ENCODE measurements at regions not wholly inside any gene's neighbourhood (a gene's known extent, or its start where the extent isn't known, plus 50 kb on each side); places are given as distances from the start of the nearest gene placed in this dataset.

- Histone ChIP-seq H3K9ac (ENCODE audit: low read depth in 1 of 2, low read length in 2 of 2) (no peak overlapping the region), H3K27me3 (ENCODE audit: control insufficient read depth in 4 of 4, insufficient read depth in 4 of 4, low read length in 3 of 4) (no peaks in the 10 kb centered on the region), H3K9me3 (ENCODE audit: control insufficient read depth in 4 of 4, low read length in 3 of 4) (no peaks in the 10 kb centered on the region), H3K27ac (ENCODE audit: low read depth in 1 of 2, low read length in 2 of 2) (no peak overlapping the region), H3K4me1 (ENCODE audit: control insufficient read depth in 4 of 4, insufficient read depth in 4 of 4, low read length in 3 of 4) (no peaks in the 10 kb centered on the region), H3K36me3 (ENCODE audit: control insufficient read depth in 4 of 4, insufficient read depth in 3 of 4, low read depth in 1 of 4, low read length in 3 of 4) (no peaks in the 10 kb centered on the region), H3K4me3 (ENCODE audit: low read depth in 1 of 3, low read length in 3 of 3) (no peak overlapping the region)
- no peak for DNase-seq (ENCODE audit: low spot score)
- WGBS = 80% methylated on average over 7 of the region's 7 CpGs
- TF ChIP-seq YY1 (IDR thresholded peaks at IDR 0.05) = no peak
These were observed 77.3 kb downstream of the NFKBIZ start for GRCh38 chr3:101926594-101927105.

- H3K4me1 ChIP-seq (ENCODE audit: control insufficient read depth in 4 of 4, insufficient read depth in 4 of 4, low read length in 3 of 4) = no peaks in the 10 kb centered on the region
- H3K4me3 ChIP-seq (ENCODE audit: low read depth in 1 of 3, low read length in 3 of 3) = no peak overlapping the region
- H3K27ac ChIP-seq (ENCODE audit: low read depth in 1 of 2, low read length in 2 of 2) = no peak overlapping the region
- no peak overlapping the region for H3K9ac ChIP-seq (ENCODE audit: low read depth in 1 of 2, low read length in 2 of 2)
- 99% methylated on average over 1 of the region's 1 CpG for WGBS
- TF ChIP-seq RAD21 (IDR thresholded peaks at IDR 0.05) (no peak), HNF4A (conservative IDR thresholded peaks at IDR 0.05) (no peak), ZBTB33 (IDR thresholded peaks at IDR 0.05) (no peak), ATF3 (IDR thresholded peaks at IDR 0.05) (no peak), REST (IDR thresholded peaks at IDR 0.05) (no peak), GABPA (IDR thresholded peaks at IDR 0.05 in 1 of 2, conservative IDR thresholded peaks at IDR 0.05 in 1 of 2) (no peak)
- DNase-seq (ENCODE audit: low spot score) = no peak
- H3K9me3 ChIP-seq (ENCODE audit: control insufficient read depth in 4 of 4, low read length in 3 of 4) = no peaks in the 10 kb centered on the region
- H3K36me3 ChIP-seq (ENCODE audit: control insufficient read depth in 4 of 4, insufficient read depth in 3 of 4, low read depth in 1 of 4, low read length in 3 of 4) = no peaks in the 10 kb centered on the region
- H3K27me3 ChIP-seq (ENCODE audit: control insufficient read depth in 4 of 4, insufficient read depth in 4 of 4, low read length in 3 of 4) = no peaks in the 10 kb centered on the region
These were observed 79.6 kb downstream of the NFKBIZ start for GRCh38 chr3:101928890-101929289.

- no peak overlapping the region for H3K4me3 ChIP-seq (ENCODE audit: low read depth in 1 of 3, low read length in 3 of 3)
- no peak for DNase-seq (ENCODE audit: low spot score)
- no peaks in the 10 kb centered on the region for H3K27me3 ChIP-seq (ENCODE audit: control insufficient read depth in 4 of 4, insufficient read depth in 4 of 4, low read length in 3 of 4)
- no peaks in the 10 kb centered on the region for H3K36me3 ChIP-seq (ENCODE audit: control insufficient read depth in 4 of 4, insufficient read depth in 3 of 4, low read depth in 1 of 4, low read length in 3 of 4)
- 99% methylated on average over 1 of the region's 1 CpG for WGBS
- TF ChIP-seq YY1 (IDR thresholded peaks at IDR 0.05) (no peak), REST (IDR thresholded peaks at IDR 0.05) (no peak), SP1 (IDR thresholded peaks at IDR 0.05) (no peak), HNF4G (IDR thresholded peaks at IDR 0.05) (no peak), MAX (IDR thresholded peaks at IDR 0.05) (no peak), TAF1 (conservative IDR thresholded peaks at IDR 0.05) (no peak), RAD21 (IDR thresholded peaks at IDR 0.05) (no peak), ZBTB33 (IDR thresholded peaks at IDR 0.05) (no peak), FOXA2 (IDR thresholded peaks at IDR 0.05) (no peak)
- no peak overlapping the region for H3K27ac ChIP-seq (ENCODE audit: low read depth in 1 of 2, low read length in 2 of 2)
- no peaks in the 10 kb centered on the region for H3K9me3 ChIP-seq (ENCODE audit: control insufficient read depth in 4 of 4, low read length in 3 of 4)
- H3K4me1 ChIP-seq (ENCODE audit: control insufficient read depth in 4 of 4, insufficient read depth in 4 of 4, low read length in 3 of 4) = no peaks in the 10 kb centered on the region
- no peak overlapping the region for H3K9ac ChIP-seq (ENCODE audit: low read depth in 1 of 2, low read length in 2 of 2)
These were observed 81.8 kb downstream of the NFKBIZ start for GRCh38 chr3:101931081-101931480.
